Tibial nerve (tissue), 4 donors: ENCODE measurements at regions not wholly inside any gene's neighbourhood (a gene's known extent, or its start where the extent isn't known, plus 50 kb on each side); places are given as distances from the start of the nearest gene placed in this dataset.

Experiments used
- DNase-seq, 2 donors: peaks; one replicate each; pipeline ENCODE4 v3.0.0-alpha.2; 2019; ENCODE audit warnings: low spot score in 2 of 2
- H3K27ac ChIP-seq, 4 donors: fragments of 200-600 bp; sonication (generic) in 3 of 4; one replicate each; pipeline ENCODE4 v1.5.1; 2017 to 2019; ENCODE audit warnings: mild to moderate bottlenecking in 1 of 4
- H3K27me3 ChIP-seq, 2 donors: fragments of 200-600 bp; sonication (generic) in 1 of 2; one replicate each; pipeline versions ENCODE4 v1.5.1 to v1.6.0; 2017 to 2019
- H3K36me3 ChIP-seq, 3 donors: fragments of 200-600 bp; sonication (generic); one replicate each; pipeline ENCODE4 v1.5.1; 2018 to 2019
- H3K4me1 ChIP-seq, 4 donors: fragments of 200-600 bp; sonication (generic) in 3 of 4; one replicate each; pipeline ENCODE4 v1.5.1; 2017 to 2019
- H3K4me3 ChIP-seq, 4 donors: fragments of 200-600 bp; sonication (generic) in 3 of 4; one replicate each; pipeline ENCODE4 v1.5.1; 2017 to 2019; ENCODE audit warnings: mild to moderate bottlenecking in 1 of 4, moderate library complexity in 1 of 4
- H3K9me3 ChIP-seq, 4 donors: fragments of 200-600 bp; sonication (generic) in 3 of 4; one replicate each; pipeline ENCODE4 v1.5.1; 2017 to 2019
- EP300 ChIP-seq, 2 donors: sonication (generic); formaldehyde crosslinking; IDR thresholded peaks; one replicate each; pipeline ENCODE4 v1.6.1; 2017; ENCODE audit warnings: antibody characterized with exemption in 2 of 2, mild to moderate bottlenecking in 1 of 2
- POLR2A ChIP-seq, 2 donors: fragments of 450-650 bp; IDR thresholded peaks; one replicate each; pipeline ENCODE4 v1.6.1; 2017; ENCODE audit warnings: antibody characterized with exemption in 2 of 2, mild to moderate bottlenecking in 2 of 2, moderate library complexity in 2 of 2
- WGBS, 2 donors: methylation state at CpG; one replicate each; pipeline ENCODE4 v1.1.5; 2018; 5-methylcytosine and 5-hydroxymethylcytosine counted together
- TF ChIP-seq, protein P1 (sequence below), 5 experiments: fragments of 200-600 bp in 3 of 5; fragments of 450-650 bp in 2 of 5; sonication (generic) in 3 of 5; IDR thresholded peaks; one replicate each; pipeline ENCODE4 v1.5.1; 2016 to 2019; ENCODE audit warnings: antibody characterized with exemption in 5 of 5, mild to moderate bottlenecking in 3 of 5, moderate library complexity in 2 of 5

DNA sequence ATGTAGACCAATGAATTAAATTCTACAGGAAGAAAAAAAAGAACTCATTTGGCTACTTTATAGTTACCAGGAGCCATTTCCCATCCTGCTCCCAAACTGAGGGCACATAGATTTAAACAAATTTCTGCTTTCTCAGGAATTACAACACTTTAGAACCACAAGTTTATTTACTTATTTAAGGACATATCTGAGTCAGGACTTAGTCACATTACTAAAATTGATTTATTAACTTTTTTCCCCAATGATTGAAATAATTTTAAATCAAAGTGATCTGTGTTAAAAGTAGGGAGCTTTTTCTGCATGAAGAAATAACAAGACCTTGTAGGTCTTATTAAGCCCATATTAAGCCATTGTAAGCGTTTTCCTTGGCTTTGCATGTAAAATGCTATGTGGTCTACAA, 291.0 kb upstream of the HAND2 start:
- Histone ChIP-seq H3K36me3 (no peaks in the 10 kb centered on the region), H3K4me1 (no peaks in the 10 kb centered on the region), H3K9me3 (no peaks in the 10 kb centered on the region), H3K4me3 (no peak overlapping the region), H3K27ac (no peak overlapping the region), H3K27me3 (no peaks in the 10 kb centered on the region)
- no peak for DNase-seq
- TF ChIP-seq, protein P1, sequence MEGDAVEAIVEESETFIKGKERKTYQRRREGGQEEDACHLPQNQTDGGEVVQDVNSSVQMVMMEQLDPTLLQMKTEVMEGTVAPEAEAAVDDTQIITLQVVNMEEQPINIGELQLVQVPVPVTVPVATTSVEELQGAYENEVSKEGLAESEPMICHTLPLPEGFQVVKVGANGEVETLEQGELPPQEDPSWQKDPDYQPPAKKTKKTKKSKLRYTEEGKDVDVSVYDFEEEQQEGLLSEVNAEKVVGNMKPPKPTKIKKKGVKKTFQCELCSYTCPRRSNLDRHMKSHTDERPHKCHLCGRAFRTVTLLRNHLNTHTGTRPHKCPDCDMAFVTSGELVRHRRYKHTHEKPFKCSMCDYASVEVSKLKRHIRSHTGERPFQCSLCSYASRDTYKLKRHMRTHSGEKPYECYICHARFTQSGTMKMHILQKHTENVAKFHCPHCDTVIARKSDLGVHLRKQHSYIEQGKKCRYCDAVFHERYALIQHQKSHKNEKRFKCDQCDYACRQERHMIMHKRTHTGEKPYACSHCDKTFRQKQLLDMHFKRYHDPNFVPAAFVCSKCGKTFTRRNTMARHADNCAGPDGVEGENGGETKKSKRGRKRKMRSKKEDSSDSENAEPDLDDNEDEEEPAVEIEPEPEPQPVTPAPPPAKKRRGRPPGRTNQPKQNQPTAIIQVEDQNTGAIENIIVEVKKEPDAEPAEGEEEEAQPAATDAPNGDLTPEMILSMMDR (IDR thresholded peaks at IDR 0.05), result no peak
- no peak for TF ChIP-seq EP300 (IDR thresholded peaks at IDR 0.05)
- no peak for TF ChIP-seq POLR2A (IDR thresholded peaks at IDR 0.05)
- 36 to 58% methylated on average over 1 of the region's 1 CpG for WGBS, 2 donors

DNA sequence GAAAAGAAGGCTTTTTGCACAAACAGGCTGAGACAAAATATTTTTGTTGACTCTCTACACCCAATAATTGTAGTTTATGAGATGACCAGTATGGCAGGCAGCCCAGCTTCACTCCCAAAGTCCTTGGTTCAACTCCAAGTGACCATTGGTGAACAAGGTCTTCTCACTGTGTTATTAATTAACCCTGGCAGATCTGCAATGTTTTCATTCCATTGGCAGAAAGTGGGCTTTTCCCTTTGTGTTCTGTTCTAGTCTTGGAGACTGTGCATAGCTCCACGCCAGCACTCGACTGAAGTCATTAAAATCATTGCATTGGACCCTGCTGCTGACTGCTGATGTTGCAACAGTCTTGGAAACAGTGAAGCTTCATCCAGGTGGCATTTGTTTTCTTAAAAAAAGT, 277.3 kb upstream of the HAND2 start:
- no peaks in the 10 kb centered on the region for H3K36me3 ChIP-seq
- WGBS, 2 donors, result 43 to 53% methylated on average over 2 of the region's 2 CpGs
- TF ChIP-seq EP300 (IDR thresholded peaks at IDR 0.05), result peak in 1 of 2 donors; percentile 34
- TF ChIP-seq, protein P1 (IDR thresholded peaks at IDR 0.05), result no peak
- peak in 1 of 2 donors; percentile 11 for DNase-seq
- no peaks in the 10 kb centered on the region for H3K27me3 ChIP-seq
- H3K27ac ChIP-seq, result peak overlapping the region in 1 of 4 donors; percentile 39
- peaks cover 0 to 9% (median 0%) of the 10 kb centered on the region in 4 donors for H3K4me1 ChIP-seq
- H3K4me3 ChIP-seq, result no peak overlapping the region
- no peaks in the 10 kb centered on the region for H3K9me3 ChIP-seq

DNA sequence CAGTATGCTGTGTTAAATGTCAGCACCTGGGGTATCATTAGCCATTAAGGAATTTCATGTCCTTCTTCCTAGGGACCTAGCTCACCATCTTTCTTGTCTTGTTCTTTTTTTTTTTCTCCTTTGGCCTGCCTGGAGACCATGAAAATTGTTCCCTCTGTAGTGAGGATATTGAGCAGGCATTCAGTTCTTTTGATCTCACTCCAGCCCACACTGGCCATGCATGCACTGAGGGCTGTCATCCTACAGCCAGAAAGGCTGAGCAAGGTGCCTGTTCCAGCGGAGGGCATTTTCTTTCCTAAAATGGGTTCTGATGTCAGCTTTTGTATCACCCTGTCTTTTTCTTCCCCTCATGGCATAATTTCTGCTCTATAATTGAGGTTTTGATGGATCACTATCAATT, 275.9 kb upstream of the HAND2 start:
- no peak overlapping the region for H3K27ac ChIP-seq
- WGBS, 2 donors, result 90 to 93% methylated on average over 1 of the region's 1 CpG
- no peaks in the 10 kb centered on the region for H3K9me3 ChIP-seq
- no peaks in the 10 kb centered on the region for H3K36me3 ChIP-seq
- peaks cover 0 to 9% (median 0%) of the 10 kb centered on the region in 4 donors for H3K4me1 ChIP-seq
- no peaks in the 10 kb centered on the region for H3K27me3 ChIP-seq
- no peak overlapping the region for H3K4me3 ChIP-seq
- TF ChIP-seq POLR2A (IDR thresholded peaks at IDR 0.05) (no peak), EP300 (IDR thresholded peaks at IDR 0.05) (no peak)
- TF ChIP-seq, protein P1 (IDR thresholded peaks at IDR 0.05), result no peak
- no peak for DNase-seq

DNA sequence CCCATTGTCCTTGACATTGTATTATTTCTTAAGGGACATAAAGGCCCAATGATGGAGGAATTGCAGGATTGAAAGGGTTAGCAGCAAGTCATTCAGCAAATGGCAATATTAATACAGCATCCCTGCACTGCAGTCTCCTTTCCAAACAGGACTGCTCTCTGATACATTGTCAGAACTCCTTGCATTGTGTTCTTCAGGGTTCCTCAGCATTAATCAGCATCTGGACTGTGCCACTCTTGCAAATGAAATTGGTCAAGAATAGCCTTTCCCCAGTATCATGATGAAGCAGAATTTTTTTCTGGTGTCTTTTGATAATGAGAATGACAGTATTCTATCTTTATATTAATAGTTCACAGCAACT, 272.6 kb upstream of the HAND2 start:
- H3K4me1 ChIP-seq, result peaks cover 0 to 6% (median 0%) of the 10 kb centered on the region in 4 donors
- no peak overlapping the region for H3K4me3 ChIP-seq
- no peaks in the 10 kb centered on the region for H3K9me3 ChIP-seq
- TF ChIP-seq POLR2A (IDR thresholded peaks at IDR 0.05) (no peak), EP300 (IDR thresholded peaks at IDR 0.05) (no peak)
- TF ChIP-seq, protein P1 (IDR thresholded peaks at IDR 0.05), result no peak
- no peak overlapping the region for H3K27ac ChIP-seq
- no peak for DNase-seq
- H3K27me3 ChIP-seq, result no peaks in the 10 kb centered on the region
- H3K36me3 ChIP-seq, result no peaks in the 10 kb centered on the region

DNA sequence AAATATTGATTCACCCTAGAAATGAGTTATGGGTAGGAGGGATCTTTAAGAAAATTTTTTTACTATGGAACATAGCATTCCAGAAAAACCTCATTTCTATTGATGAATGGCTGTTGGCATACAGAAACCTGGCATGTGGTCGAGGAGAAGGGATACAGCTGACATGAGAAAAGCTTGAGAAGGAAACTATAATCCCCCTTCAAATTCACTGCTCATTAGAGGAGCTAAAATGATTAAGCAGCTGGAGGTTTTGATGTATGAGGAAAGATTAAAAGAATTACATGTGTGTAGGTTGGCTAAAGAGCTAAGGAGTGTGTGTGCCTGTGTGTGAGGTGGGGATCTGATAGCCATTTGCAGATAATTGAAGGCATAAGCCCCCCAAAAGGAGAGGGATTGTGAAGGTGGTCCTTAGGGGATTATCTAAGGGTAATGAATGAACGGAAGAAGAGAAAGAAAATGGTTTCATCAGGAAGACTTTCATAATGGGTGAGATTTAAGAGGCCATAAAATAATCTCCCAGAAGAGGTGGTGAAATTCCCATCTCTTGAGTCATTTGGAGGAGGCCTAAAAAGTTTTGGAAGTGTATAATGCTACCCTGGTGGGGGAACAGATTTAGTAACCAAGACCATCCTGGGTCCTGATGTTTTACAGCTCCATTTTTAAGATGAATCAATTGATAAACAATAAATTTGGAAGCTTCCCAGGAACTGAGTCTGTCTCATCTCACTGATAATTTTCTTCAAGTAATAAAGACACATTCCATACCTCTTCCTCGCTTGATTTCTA, 272.0 kb upstream of the HAND2 start:
- Histone ChIP-seq H3K27me3 (no peaks in the 10 kb centered on the region), H3K4me3 (no peak overlapping the region), H3K4me1 (no peaks in the 10 kb centered on the region), H3K9me3 (no peaks in the 10 kb centered on the region), H3K36me3 (no peaks in the 10 kb centered on the region), H3K27ac (no peak overlapping the region)
- TF ChIP-seq POLR2A (IDR thresholded peaks at IDR 0.05), result no peak
- TF ChIP-seq, protein P1 (IDR thresholded peaks at IDR 0.05), result no peak
- no peak for TF ChIP-seq EP300 (IDR thresholded peaks at IDR 0.05)
- WGBS, 2 donors, result 37 to 46% methylated on average over 3 of the region's 3 CpGs
- no peak for DNase-seq
